22Rv1 (cell line): ENCODE measurements at regions not wholly inside any gene's neighbourhood (a gene's known extent, or its start where the extent isn't known, plus 50 kb on each side); places are given as distances from the start of the nearest gene placed in this dataset.

Experiments used
- CTCF ChIP-seq: fragments of 450-650 bp; IDR thresholded peaks from 2 replicates; pipeline ENCODE4 v1.5.1; 2017; ENCODE audit warnings: mild to moderate bottlenecking
- ZFX ChIP-seq: fragments of 450-650 bp; IDR thresholded peaks from 2 replicates; pipeline ENCODE4 v1.6.1; 2017; ENCODE audit warnings: antibody characterized with exemption, borderline replicate concordance

- no peak for TF ChIP-seq CTCF
- no peak for TF ChIP-seq ZFX
Measured at GRCh38 chr5:25339541-25339940, 694.8 kb upstream of the CDH10 start.
